ENCODE measurements at regions not wholly inside any gene's neighbourhood (a gene's known extent, or its start where the extent isn't known, plus 50 kb on each side); places are given as distances from the start of the nearest gene placed in this dataset.

DNA sequence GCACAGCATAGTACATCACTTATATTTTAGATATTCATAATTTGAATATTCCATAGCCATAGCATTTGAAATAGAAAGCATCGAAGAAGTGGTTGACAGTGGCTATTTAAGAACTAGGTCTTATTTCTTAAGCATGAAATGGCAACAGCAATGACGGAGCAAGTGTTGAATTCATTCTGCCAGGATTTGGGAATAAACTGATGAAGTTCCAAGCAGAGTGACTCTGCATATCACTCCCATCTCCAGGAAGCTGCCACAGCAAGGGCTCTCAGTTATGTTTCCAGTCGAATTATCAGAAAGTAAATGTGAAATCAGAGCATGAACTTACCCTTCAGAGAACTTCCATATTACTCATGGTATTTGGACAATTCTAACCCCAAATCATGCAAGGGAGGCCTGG lies 208.1 kb downstream of the IKZF2 start (continued):
- TF ChIP-seq SMAD1 (IDR thresholded peaks at IDR 0.05; ENCODE audit: low read depth, low read length, partially characterized antibody) (no peak), TFAM (CRISPR knock-in tag; conservative IDR thresholded peaks at IDR 0.05) (no peak), HDGF (IDR thresholded peaks at IDR 0.05) (no peak), ZNF24 (IDR thresholded peaks at IDR 0.05) (no peak)
- TF ChIP-seq, protein P1, sequence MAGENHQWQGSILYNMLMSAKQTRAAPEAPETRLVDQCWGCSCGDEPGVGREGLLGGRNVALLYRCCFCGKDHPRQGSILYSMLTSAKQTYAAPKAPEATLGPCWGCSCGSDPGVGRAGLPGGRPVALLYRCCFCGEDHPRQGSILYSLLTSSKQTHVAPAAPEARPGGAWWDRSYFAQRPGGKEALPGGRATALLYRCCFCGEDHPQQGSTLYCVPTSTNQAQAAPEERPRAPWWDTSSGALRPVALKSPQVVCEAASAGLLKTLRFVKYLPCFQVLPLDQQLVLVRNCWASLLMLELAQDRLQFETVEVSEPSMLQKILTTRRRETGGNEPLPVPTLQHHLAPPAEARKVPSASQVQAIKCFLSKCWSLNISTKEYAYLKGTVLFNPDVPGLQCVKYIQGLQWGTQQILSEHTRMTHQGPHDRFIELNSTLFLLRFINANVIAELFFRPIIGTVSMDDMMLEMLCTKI (IDR thresholded peaks at IDR 0.05; ENCODE audit: partially characterized antibody) = no peak
- TF ChIP-seq, protein P2, sequence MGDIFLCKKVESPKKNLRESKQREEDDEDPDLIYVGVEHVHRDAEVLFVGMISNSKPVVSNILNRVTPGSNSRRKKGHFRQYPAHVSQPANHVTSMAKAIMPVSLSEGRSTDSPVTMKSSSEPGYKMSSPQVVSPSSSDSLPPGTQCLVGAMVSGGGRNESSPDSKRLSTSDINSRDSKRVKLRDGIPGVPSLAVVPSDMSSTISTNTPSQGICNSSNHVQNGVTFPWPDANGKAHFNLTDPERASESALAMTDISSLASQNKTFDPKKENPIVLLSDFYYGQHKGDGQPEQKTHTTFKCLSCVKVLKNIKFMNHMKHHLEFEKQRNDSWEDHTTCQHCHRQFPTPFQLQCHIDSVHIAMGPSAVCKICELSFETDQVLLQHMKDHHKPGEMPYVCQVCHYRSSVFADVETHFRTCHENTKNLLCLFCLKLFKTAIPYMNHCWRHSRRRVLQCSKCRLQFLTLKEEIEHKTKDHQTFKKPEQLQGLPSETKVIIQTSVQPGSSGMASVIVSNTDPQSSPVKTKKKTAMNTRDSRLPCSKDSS (IDR thresholded peaks at IDR 0.05; ENCODE audit: low read depth, partially characterized antibody) = no peak

DNA sequence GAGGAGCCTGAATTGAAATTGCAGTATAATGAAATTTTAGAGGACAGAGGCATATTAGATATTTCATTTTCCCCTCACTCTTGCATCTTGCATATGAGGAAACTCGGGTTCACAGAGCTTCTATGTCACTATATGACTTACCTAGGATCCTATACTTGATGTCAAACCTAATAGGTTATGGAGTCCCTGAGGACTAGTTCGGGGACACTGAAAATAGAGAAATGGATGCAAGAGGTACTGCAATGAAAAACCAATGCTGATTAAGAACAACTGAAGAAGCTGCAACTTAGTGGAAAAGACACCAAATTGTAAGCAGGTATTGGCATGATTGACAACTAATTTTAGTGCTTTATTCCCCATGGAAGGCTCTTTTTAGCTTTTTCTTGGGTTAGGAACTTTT lies 210.1 kb downstream of the IKZF2 start:
- no TSS peak for BruUV-seq (replicated peaks)
- in situ Hi-C loops (cut with MboI) (no loop called here), intact Hi-C loops (cut with micrococcal nuclease) (no loop called here)
- Histone ChIP-seq H3K79me2 (ENCODE audit: control insufficient read depth, insufficient read depth, low read length) (no peaks in the 10 kb centered on the region), H4K20me1 (replicated peaks; ENCODE audit: control insufficient read depth, insufficient read depth, low read length) (no peaks in the 10 kb centered on the region), H3K9me1 (ENCODE audit: control insufficient read depth, insufficient read depth, low read length) (no peaks in the 10 kb centered on the region), H3K4me3 (no peak overlapping the region), H3K27me3 (ENCODE audit: control insufficient read depth in 2 of 2, insufficient read depth in 2 of 2, low read length in 2 of 2) (no peaks in the 10 kb centered on the region), H3K9ac (ENCODE audit: insufficient read depth in 1 of 2, low read depth in 2 of 2, low read length in 2 of 2) (no peak overlapping the region), H3K4me2 (ENCODE audit: insufficient read depth, low read length) (no peak overlapping the region), H3K36me3 (ENCODE audit: control insufficient read depth, insufficient read depth, low read length) (no peaks in the 10 kb centered on the region), H3K4me1 (replicated peaks in 1 of 2; ENCODE audit: control insufficient read depth in 2 of 2, insufficient read depth in 2 of 2, low read length in 2 of 2) (no peaks in the 10 kb centered on the region), H2AFZ (ENCODE audit: low read depth, low read length) (no peak overlapping the region), H3K9me3 (replicated peaks; ENCODE audit: control insufficient read depth, insufficient read depth, low read depth, low read length) (no peaks in the 10 kb centered on the region), H3K27ac (ENCODE audit: extremely low read depth, low read depth, low read length) (no peak overlapping the region)
- no peak for DNase-seq (ENCODE audit: extremely low read depth in 1 of 4, low spot score in 3 of 4)
- CTCF ChIA-PET (ENCODE audit: low intra/inter-chr PET ratio) = no interaction called here
- no peak for TF ChIP-seq CHD2 (IDR thresholded peaks at IDR 0.05; ENCODE audit: low read depth, low read length)
- TF ChIP-seq, protein P3, sequence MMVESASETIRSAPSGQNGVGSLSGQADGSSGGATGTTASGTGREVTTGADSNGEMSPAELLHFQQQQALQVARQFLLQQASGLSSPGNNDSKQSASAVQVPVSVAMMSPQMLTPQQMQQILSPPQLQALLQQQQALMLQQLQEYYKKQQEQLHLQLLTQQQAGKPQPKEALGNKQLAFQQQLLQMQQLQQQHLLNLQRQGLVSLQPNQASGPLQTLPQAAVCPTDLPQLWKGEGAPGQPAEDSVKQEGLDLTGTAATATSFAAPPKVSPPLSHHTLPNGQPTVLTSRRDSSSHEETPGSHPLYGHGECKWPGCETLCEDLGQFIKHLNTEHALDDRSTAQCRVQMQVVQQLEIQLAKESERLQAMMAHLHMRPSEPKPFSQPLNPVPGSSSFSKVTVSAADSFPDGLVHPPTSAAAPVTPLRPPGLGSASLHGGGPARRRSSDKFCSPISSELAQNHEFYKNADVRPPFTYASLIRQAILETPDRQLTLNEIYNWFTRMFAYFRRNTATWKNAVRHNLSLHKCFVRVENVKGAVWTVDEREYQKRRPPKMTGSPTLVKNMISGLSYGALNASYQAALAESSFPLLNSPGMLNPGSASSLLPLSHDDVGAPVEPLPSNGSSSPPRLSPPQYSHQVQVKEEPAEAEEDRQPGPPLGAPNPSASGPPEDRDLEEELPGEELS (CRISPR knock-in tag; IDR thresholded peaks at IDR 0.05; ENCODE audit: borderline replicate concordance) = no peak
- no peak for FAIRE-seq
- no peak for ATAC-seq
- POLR2A ChIA-PET = no interaction called here
- WGBS (ENCODE audit: insufficient coverage, low coverage, missing lambda C conversion rate) = 0% methylated on average over 2 of the region's 2 CpGs

Data from K562 (cell line).